WI38 (cell line): ENCODE measurements at regions not wholly inside any gene's neighbourhood (a gene's known extent, or its start where the extent isn't known, plus 50 kb on each side); places are given as distances from the start of the nearest gene placed in this dataset.
"Not testable (repeated sequence)": the region's sequence is repeated elsewhere in the genome, so short reads cannot be mapped to it uniquely, and the experiment has no call there.

ENCODE experiments used
- H3K4me3 ChIP-seq: 2 replicates; pipeline ENCODE4 v1.5.1; 2011; ENCODE audit warnings: low read depth, mild to moderate bottlenecking, control low read depth, low read length
- CTCF ChIP-seq: IDR thresholded peaks from 2 replicates; pipeline ENCODE4 v1.5.1; 2012; ENCODE audit warnings: low read depth, mild to moderate bottlenecking, control low read depth, low read length

GRCh38 chr7:19352305-19352695, 207.1 kb upstream of the FERD3L start:
- no peak overlapping the region for H3K4me3 ChIP-seq

DNA sequence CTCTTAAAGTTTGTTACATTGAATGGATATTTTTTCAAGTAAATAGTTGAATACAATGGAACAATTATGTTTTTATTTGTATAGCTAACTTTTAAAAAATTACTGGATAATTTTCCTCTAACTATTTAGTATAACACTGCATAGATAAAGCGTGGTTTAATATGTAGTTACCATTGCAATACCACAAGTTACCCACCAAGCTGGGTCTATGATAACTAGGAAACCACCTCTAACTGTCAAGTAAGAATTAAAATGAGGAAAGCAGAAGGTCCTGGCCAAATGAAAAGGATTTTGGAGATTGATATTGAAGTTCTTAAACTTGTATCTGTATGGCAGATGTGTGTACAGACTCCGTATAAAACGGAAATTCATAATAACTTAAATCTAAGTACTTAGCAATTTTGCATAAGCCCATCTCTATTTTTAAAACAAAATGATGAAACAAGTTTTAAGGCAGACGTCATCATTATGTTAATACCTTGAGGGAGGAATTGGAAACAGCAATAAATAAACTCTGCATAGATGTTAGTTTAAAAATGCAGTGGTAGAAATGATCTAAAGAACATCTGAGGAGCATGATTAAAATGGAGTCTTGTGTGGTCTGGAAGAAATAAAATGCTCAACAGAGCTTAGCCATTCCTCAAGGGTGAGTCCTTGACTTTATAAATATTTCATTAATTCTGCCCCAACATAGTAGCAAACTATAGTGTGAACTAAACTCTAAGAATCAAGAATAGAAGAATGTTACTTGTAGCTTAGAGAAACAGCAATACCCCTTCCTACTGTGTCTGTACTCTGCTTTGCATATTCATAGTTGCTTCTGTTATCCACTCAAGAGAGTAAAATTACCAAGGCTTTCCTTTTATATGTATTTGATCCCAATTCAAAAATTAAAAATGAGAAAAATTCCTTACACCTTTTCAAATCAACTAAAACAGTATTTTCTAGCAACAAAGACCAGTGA, 206.4 kb upstream of the FERD3L start:
- no peak overlapping the region for H3K4me3 ChIP-seq
- no peak for TF ChIP-seq CTCF

More at GRCh38 chr7:19352305-19352695, 207.1 kb upstream of the FERD3L start:
- no peak for TF ChIP-seq CTCF

DNA sequence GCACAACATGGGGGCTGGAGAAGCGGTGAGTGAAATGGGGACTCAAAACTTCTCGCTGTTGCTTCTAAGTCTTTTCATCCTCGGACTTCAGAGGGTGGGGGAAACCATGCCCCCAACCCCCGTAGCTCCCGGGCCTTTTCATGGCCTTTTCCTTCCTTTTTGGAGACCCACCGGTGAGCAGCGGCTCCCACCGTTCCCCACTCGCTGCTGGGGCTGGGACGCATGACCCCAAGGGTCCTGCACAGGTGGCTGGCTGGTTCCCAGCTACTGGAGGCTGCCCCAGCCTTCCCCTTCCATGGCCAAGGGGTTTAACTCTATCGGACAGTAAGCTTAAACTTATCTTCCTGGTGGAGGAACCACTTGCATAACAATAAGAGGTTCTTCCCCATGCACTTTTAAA, 194.3 kb upstream of the FERD3L start:
- no peak overlapping the region for H3K4me3 ChIP-seq
- no peak for TF ChIP-seq CTCF

- not testable (repeated sequence) for H3K4me3 ChIP-seq
Observed at GRCh38 chr7:19338512-19338911, 193.3 kb upstream of the FERD3L start.

GRCh38 chr7:19336836-19337383, 191.7 kb upstream of the FERD3L start:
- no peak for TF ChIP-seq CTCF

DNA sequence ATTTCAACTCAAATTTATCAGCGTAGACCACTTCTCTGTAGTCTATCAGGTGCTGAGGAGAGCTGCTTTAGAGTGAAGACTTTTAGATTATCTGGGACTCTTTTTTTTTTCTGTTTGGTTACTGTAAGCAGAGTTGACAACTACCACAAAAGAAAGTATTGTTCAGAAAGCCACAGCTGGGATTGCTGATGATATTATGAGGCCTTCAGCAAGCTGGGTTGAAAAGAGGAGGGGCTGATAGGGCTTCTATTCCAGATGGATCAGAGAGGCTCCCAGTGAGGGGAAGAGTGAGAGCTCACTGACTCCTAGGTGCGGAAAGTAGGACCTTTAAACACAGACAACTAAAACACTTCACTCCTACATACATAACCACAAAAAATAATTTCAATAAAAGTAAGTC, 188.5 kb upstream of the FERD3L start:
- no peak overlapping the region for H3K4me3 ChIP-seq

More at GRCh38 chr7:19336836-19337383, 191.7 kb upstream of the FERD3L start:
- no peak overlapping the region for H3K4me3 ChIP-seq

DNA sequence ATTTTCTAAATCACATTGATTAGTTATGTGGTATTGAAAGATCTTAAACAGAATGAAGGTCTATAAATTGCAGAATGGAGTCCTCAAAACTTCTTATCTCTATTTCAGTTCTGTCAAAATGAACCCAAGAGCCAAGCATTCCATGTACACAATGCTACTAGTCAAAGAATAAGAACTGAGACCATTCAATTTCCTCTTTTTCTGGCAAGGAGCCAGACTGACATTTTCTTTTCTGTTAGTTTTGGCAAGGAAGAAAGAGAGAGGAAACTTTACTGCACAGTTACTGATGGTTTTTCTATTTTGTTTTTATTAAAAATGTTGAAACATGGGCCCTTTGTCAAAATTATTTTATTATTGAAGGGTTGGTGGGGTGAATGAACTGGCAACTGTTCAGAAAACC, 181.8 kb upstream of the FERD3L start:
- TF ChIP-seq CTCF: no peak

More for the DNA sequence above, 188.5 kb upstream of the FERD3L start:
- no peak for TF ChIP-seq CTCF

More for the DNA sequence above, 181.8 kb upstream of the FERD3L start:
- no peak overlapping the region for H3K4me3 ChIP-seq
